ENCODE measurements at regions not wholly inside any gene's neighbourhood (a gene's known extent, or its start where the extent isn't known, plus 50 kb on each side); places are given as distances from the start of the nearest gene placed in this dataset.

DNA sequence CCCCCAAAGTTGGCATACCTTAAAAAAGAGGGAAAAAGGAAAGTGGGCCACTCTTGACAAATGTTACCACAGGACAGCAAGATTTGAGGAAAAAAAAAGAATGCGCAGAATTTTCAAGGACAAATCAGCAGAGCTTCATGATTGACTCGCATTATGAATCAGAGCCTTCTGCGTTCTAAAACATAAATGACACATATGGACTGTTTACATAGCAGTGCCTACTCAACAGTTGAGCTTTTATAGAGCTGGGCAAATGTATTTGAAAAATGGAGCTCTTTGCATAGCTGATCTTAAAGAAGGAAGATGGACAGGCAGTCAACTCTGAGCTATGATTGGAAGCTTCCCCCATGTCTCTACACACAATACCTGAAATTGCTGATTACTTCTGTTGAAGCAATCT, 213.2 kb upstream of the NT5E start:
- no peak for TF ChIP-seq SUZ12 (IDR thresholded peaks at IDR 0.05; ENCODE audit: extremely low read depth, insufficient read depth, insufficient read length)
- TF ChIP-seq YY1 (IDR thresholded peaks at IDR 0.05; ENCODE audit: insufficient read depth, insufficient read length) = no peak
- TF ChIP-seq ZNF274 (IDR thresholded peaks at IDR 0.05; ENCODE audit: low read depth, low read length) = no peak
